Testis (tissue), 2 donors: ENCODE measurements at regions not wholly inside any gene's neighbourhood (a gene's known extent, or its start where the extent isn't known, plus 50 kb on each side); places are given as distances from the start of the nearest gene placed in this dataset.

Experiments
- CTCF ChIP-seq, 3 experiments: fragments of 450-650 bp in 2 of 3; fragments of 200-600 bp in 1 of 3; sonication (generic) in 1 of 3; IDR thresholded peaks; one replicate each; pipeline ENCODE4 v1.5.1; 2016 to 2019; ENCODE audit warnings: antibody characterized with exemption in 3 of 3, mild to moderate bottlenecking in 2 of 3, moderate library complexity in 1 of 3
- POLR2A ChIP-seq: fragments of 450-650 bp; IDR thresholded peaks from one replicate; pipeline ENCODE4 v1.6.1; 2017; ENCODE audit warnings: antibody characterized with exemption, mild to moderate bottlenecking, moderate library complexity

GRCh38 chr2:234219046-234219310, 168.5 kb downstream of the SPP2 start:
- TF ChIP-seq POLR2A = no peak
- no peak for TF ChIP-seq CTCF (IDR thresholded peaks at IDR 0.05)
